PC-9 (cell line): ENCODE measurements at regions not wholly inside any gene's neighbourhood (a gene's known extent, or its start where the extent isn't known, plus 50 kb on each side); places are given as distances from the start of the nearest gene placed in this dataset.

ENCODE experiments used
- EZH2 ChIP-seq: fragments of 200-600 bp; sonication (generic); IDR thresholded peaks from 2 replicates; pipeline ENCODE4 v1.8.0; 2017; ENCODE audit warnings: antibody characterized with exemption, low read depth
- TF ChIP-seq, protein P1 (sequence below): fragments of 200-600 bp; sonication (generic); conservative IDR thresholded peaks from 2 replicates; pipeline ENCODE4 v1.6.1; 2017; ENCODE audit warnings: mixed run types, antibody characterized with exemption, mild to moderate bottlenecking, moderate library complexity

DNA sequence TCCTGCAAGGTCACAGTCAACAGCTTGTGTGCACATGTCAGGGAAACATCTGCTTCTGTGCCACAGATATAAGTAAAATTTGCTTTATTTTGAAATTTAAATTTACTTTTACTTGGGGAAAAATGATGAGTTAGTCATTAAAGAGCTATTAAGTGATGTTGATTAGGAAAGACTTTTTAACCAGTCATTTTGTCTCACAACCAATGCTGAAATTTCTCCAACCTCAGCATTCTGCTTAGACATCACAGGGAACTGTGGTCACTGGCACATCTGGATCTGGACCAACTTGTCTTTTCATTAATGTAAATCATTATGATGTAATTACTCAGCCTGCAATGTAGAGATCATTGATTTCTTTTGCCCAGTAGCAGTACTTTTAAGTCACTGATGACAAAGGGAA lies 301.0 kb downstream of the TTLL7 start:
- TF ChIP-seq EZH2 = no peak
- TF ChIP-seq, protein P1, sequence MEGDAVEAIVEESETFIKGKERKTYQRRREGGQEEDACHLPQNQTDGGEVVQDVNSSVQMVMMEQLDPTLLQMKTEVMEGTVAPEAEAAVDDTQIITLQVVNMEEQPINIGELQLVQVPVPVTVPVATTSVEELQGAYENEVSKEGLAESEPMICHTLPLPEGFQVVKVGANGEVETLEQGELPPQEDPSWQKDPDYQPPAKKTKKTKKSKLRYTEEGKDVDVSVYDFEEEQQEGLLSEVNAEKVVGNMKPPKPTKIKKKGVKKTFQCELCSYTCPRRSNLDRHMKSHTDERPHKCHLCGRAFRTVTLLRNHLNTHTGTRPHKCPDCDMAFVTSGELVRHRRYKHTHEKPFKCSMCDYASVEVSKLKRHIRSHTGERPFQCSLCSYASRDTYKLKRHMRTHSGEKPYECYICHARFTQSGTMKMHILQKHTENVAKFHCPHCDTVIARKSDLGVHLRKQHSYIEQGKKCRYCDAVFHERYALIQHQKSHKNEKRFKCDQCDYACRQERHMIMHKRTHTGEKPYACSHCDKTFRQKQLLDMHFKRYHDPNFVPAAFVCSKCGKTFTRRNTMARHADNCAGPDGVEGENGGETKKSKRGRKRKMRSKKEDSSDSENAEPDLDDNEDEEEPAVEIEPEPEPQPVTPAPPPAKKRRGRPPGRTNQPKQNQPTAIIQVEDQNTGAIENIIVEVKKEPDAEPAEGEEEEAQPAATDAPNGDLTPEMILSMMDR = no peak
